Activated T-helper 17 cell treated with anti-CD3 and anti-CD28 coated beads, Interleukin-2, amount 50 U/mL, for 72 hours (primary cell): ENCODE measurements at regions not wholly inside any gene's neighbourhood (a gene's known extent, or its start where the extent isn't known, plus 50 kb on each side); places are given as distances from the start of the nearest gene placed in this dataset.

Source experiments
- ATAC-seq: fragments of 150-1000 bp; cut with Tn5 transposase; replicated peaks from 2 replicates; pipeline ENCODE4 v1.10.0; 2021; ENCODE audit warnings: mild to moderate bottlenecking, moderate library complexity
- H3K27ac Mint-ChIP-seq: one replicate; pipeline ENCODE4 v1.8.0; 2022; ENCODE audit warnings: mixed read lengths
- H3K27me3 Mint-ChIP-seq: one replicate; pipeline ENCODE4 v1.8.0; 2022; ENCODE audit warnings: mixed read lengths
- H3K36me3 Mint-ChIP-seq: one replicate; pipeline ENCODE4 v1.8.0; 2022; ENCODE audit warnings: low read depth, mild to moderate bottlenecking, mixed read lengths
- H3K4me1 Mint-ChIP-seq: one replicate; pipeline ENCODE4 v1.8.0; 2022; ENCODE audit warnings: mixed read lengths
- H3K4me3 Mint-ChIP-seq: one replicate; pipeline ENCODE4 v1.8.0; 2022; ENCODE audit warnings: mild to moderate bottlenecking, mixed read lengths
- H3K9me3 Mint-ChIP-seq: one replicate; pipeline ENCODE4 v1.8.0; 2022; ENCODE audit warnings: mixed read lengths

GRCh38 chr9:81532251-81532650, 157.1 kb downstream of the TLE1 start:
- H3K36me3 Mint-ChIP-seq = no peaks in the 10 kb centered on the region
- H3K27ac Mint-ChIP-seq = no peak overlapping the region
- ATAC-seq = no peak
- no peaks in the 10 kb centered on the region for H3K4me1 Mint-ChIP-seq
- H3K27me3 Mint-ChIP-seq = no peaks in the 10 kb centered on the region
- H3K9me3 Mint-ChIP-seq = no peaks in the 10 kb centered on the region
- H3K4me3 Mint-ChIP-seq = no peak overlapping the region

- Mint-ChIP-seq H3K36me3 (no peaks in the 10 kb centered on the region), H3K4me3 (no peak overlapping the region), H3K27me3 (no peaks in the 10 kb centered on the region), H3K4me1 (no peaks in the 10 kb centered on the region), H3K27ac (no peak overlapping the region), H3K9me3 (no peaks in the 10 kb centered on the region)
- ATAC-seq = no peak
Measured at GRCh38 chr9:81531511-81531910, 157.8 kb downstream of the TLE1 start.

GRCh38 chr9:81530846-81531245, 158.5 kb downstream of the TLE1 start:
- H3K4me1 Mint-ChIP-seq = no peaks in the 10 kb centered on the region
- no peaks in the 10 kb centered on the region for H3K9me3 Mint-ChIP-seq
- H3K27ac Mint-ChIP-seq = no peak overlapping the region
- no peaks in the 10 kb centered on the region for H3K27me3 Mint-ChIP-seq
- no peak overlapping the region for H3K4me3 Mint-ChIP-seq
- H3K36me3 Mint-ChIP-seq = no peaks in the 10 kb centered on the region
- no peak for ATAC-seq

GRCh38 chr9:81530310-81530810, 159.0 kb downstream of the TLE1 start:
- no peak overlapping the region for H3K4me3 Mint-ChIP-seq
- H3K27ac Mint-ChIP-seq = no peak overlapping the region
- ATAC-seq = no peak
- H3K36me3 Mint-ChIP-seq = no peaks in the 10 kb centered on the region
- no peaks in the 10 kb centered on the region for H3K9me3 Mint-ChIP-seq
- H3K27me3 Mint-ChIP-seq = no peaks in the 10 kb centered on the region
- H3K4me1 Mint-ChIP-seq = no peaks in the 10 kb centered on the region

GRCh38 chr9:81529556-81530193, 159.7 kb downstream of the TLE1 start:
- no peaks in the 10 kb centered on the region for H3K9me3 Mint-ChIP-seq
- H3K27me3 Mint-ChIP-seq = no peaks in the 10 kb centered on the region
- H3K4me1 Mint-ChIP-seq = no peaks in the 10 kb centered on the region
- H3K36me3 Mint-ChIP-seq = no peaks in the 10 kb centered on the region
- ATAC-seq = no peak
- no peak overlapping the region for H3K27ac Mint-ChIP-seq
- no peak overlapping the region for H3K4me3 Mint-ChIP-seq

GRCh38 chr9:81526587-81526986, 162.8 kb downstream of the TLE1 start:
- no peaks in the 10 kb centered on the region for H3K4me1 Mint-ChIP-seq
- no peaks in the 10 kb centered on the region for H3K27me3 Mint-ChIP-seq
- no peak overlapping the region for H3K27ac Mint-ChIP-seq
- ATAC-seq = no peak
- H3K36me3 Mint-ChIP-seq = no peaks in the 10 kb centered on the region
- no peaks in the 10 kb centered on the region for H3K9me3 Mint-ChIP-seq
- H3K4me3 Mint-ChIP-seq = no peak overlapping the region

GRCh38 chr9:81522716-81523551, 166.4 kb downstream of the TLE1 start:
- no peaks in the 10 kb centered on the region for H3K9me3 Mint-ChIP-seq
- no peak overlapping the region for H3K4me3 Mint-ChIP-seq
- no peaks in the 10 kb centered on the region for H3K27me3 Mint-ChIP-seq
- no peak overlapping the region for H3K27ac Mint-ChIP-seq
- no peaks in the 10 kb centered on the region for H3K36me3 Mint-ChIP-seq
- no peaks in the 10 kb centered on the region for H3K4me1 Mint-ChIP-seq
- no peak for ATAC-seq

- H3K27me3 Mint-ChIP-seq = no peaks in the 10 kb centered on the region
- no peak overlapping the region for H3K4me3 Mint-ChIP-seq
- no peak for ATAC-seq
- H3K4me1 Mint-ChIP-seq = no peaks in the 10 kb centered on the region
- no peaks in the 10 kb centered on the region for H3K36me3 Mint-ChIP-seq
- H3K9me3 Mint-ChIP-seq = peaks cover 2% of the 10 kb centered on the region
- H3K27ac Mint-ChIP-seq = no peak overlapping the region
Measured at GRCh38 chr9:81521892-81522291, 167.5 kb downstream of the TLE1 start.

- Mint-ChIP-seq H3K27ac (no peak overlapping the region), H3K27me3 (no peaks in the 10 kb centered on the region), H3K4me1 (no peaks in the 10 kb centered on the region), H3K9me3 (peaks cover 8% of the 10 kb centered on the region), H3K4me3 (no peak overlapping the region), H3K36me3 (no peaks in the 10 kb centered on the region)
- ATAC-seq = no peak
Measured at GRCh38 chr9:81519816-81520495, 169.4 kb downstream of the TLE1 start.

- no peaks in the 10 kb centered on the region for H3K27me3 Mint-ChIP-seq
- ATAC-seq = no peak
- no peak overlapping the region for H3K27ac Mint-ChIP-seq
- no peak overlapping the region for H3K4me3 Mint-ChIP-seq
- H3K9me3 Mint-ChIP-seq = peaks cover 8% of the 10 kb centered on the region
- H3K4me1 Mint-ChIP-seq = no peaks in the 10 kb centered on the region
- H3K36me3 Mint-ChIP-seq = no peaks in the 10 kb centered on the region
Measured at GRCh38 chr9:81517954-81518353, 171.4 kb downstream of the TLE1 start.

- Mint-ChIP-seq H3K27me3 (no peaks in the 10 kb centered on the region), H3K27ac (no peak overlapping the region), H3K9me3 (peaks cover 16% of the 10 kb centered on the region), H3K4me1 (no peaks in the 10 kb centered on the region), H3K4me3 (no peak overlapping the region), H3K36me3 (no peaks in the 10 kb centered on the region)
- ATAC-seq = no peak
Measured at GRCh38 chr9:81513059-81513458, 176.3 kb downstream of the TLE1 start.

GRCh38 chr9:81512641-81513040, 176.7 kb downstream of the TLE1 start:
- no peak overlapping the region for H3K27ac Mint-ChIP-seq
- peaks cover 16% of the 10 kb centered on the region for H3K9me3 Mint-ChIP-seq
- H3K4me3 Mint-ChIP-seq = no peak overlapping the region
- no peaks in the 10 kb centered on the region for H3K36me3 Mint-ChIP-seq
- no peaks in the 10 kb centered on the region for H3K4me1 Mint-ChIP-seq
- ATAC-seq = no peak
- H3K27me3 Mint-ChIP-seq = no peaks in the 10 kb centered on the region

GRCh38 chr9:81508476-81508875, 180.9 kb downstream of the TLE1 start:
- no peak for ATAC-seq
- no peaks in the 10 kb centered on the region for H3K27me3 Mint-ChIP-seq
- no peaks in the 10 kb centered on the region for H3K4me1 Mint-ChIP-seq
- H3K36me3 Mint-ChIP-seq = no peaks in the 10 kb centered on the region
- peaks cover 8% of the 10 kb centered on the region for H3K9me3 Mint-ChIP-seq
- H3K4me3 Mint-ChIP-seq = no peak overlapping the region
- H3K27ac Mint-ChIP-seq = no peak overlapping the region

GRCh38 chr9:81506941-81507864, 182.1 kb downstream of the TLE1 start:
- Mint-ChIP-seq H3K4me1 (no peaks in the 10 kb centered on the region), H3K9me3 (peaks cover 8% of the 10 kb centered on the region), H3K36me3 (no peaks in the 10 kb centered on the region), H3K27ac (no peak overlapping the region), H3K27me3 (no peaks in the 10 kb centered on the region), H3K4me3 (no peak overlapping the region)
- ATAC-seq = no peak
